Neural progenitor cell (in vitro differentiated cells): ENCODE measurements at regions not wholly inside any gene's neighbourhood (a gene's known extent, or its start where the extent isn't known, plus 50 kb on each side); places are given as distances from the start of the nearest gene placed in this dataset.

Experiments
- CTCF ChIP-seq: fragments of 200-600 bp; sonication (generic); IDR thresholded peaks from 2 replicates; pipeline ENCODE4 v1.5.1; 2017; ENCODE audit warnings: antibody characterized with exemption, mild to moderate bottlenecking
- EZH2 ChIP-seq: fragments of 200-600 bp; sonication (generic); IDR thresholded peaks from 2 replicates; pipeline ENCODE4 v1.6.1; 2017; ENCODE audit warnings: antibody characterized with exemption, mild to moderate bottlenecking, moderate library complexity

- TF ChIP-seq EZH2 (no peak), CTCF (no peak)
Measured at GRCh38 chr3:177968891-177969290, 567.3 kb upstream of the KCNMB2 start.
